HEK293 (cell line): ENCODE measurements at regions not wholly inside any gene's neighbourhood (a gene's known extent, or its start where the extent isn't known, plus 50 kb on each side); places are given as distances from the start of the nearest gene placed in this dataset.

Experiments
- CTCF ChIA-PET: fragments of 350-600 bp; formaldehyde crosslinking; extraction: SDS; loops from one replicate; lab custom pipeline; 2021; ENCODE audit warnings: antibody characterized with exemption; lab: Yijun Ruan, JAX
- POLR2A ChIA-PET: fragments of 300-600 bp; formaldehyde crosslinking; extraction: SDS; loops from one replicate; lab custom pipeline; 2020; ENCODE audit warnings: antibody characterized with exemption, inconsistent platforms; lab: Yijun Ruan, JAX
- H3K27ac ChIP-seq: fragments of 200-500 bp; sonication (Bioruptor generic); 2 replicates; pipeline ENCODE4 v1.5.1; 2014; ENCODE audit warnings: low read depth, low read length, control low read depth, inconsistent platforms; ENCODE audit errors: extremely low read depth
- H3K36me3 ChIP-seq, 2 experiments: fragments of 200-500 bp in 1 of 2; sonication (Bioruptor generic) in 1 of 2; 1 replicate in 1 of 2; 2 replicates in 1 of 2; pipeline ENCODE4 v1.5.1; 2014 to 2017; ENCODE audit warnings: inconsistent platforms in 2 of 2, low read length in 2 of 2; ENCODE audit not compliant: control insufficient read depth in 2 of 2, insufficient read depth in 1 of 2
- H3K4me1 ChIP-seq: fragments of 200-500 bp; sonication (Bioruptor generic); 2 replicates; pipeline ENCODE4 v1.5.1; 2014; ENCODE audit warnings: mild to moderate bottlenecking, low read length, inconsistent platforms; ENCODE audit not compliant: control insufficient read depth, insufficient read depth
- H3K4me3 ChIP-seq: 2 replicates; pipeline ENCODE4 v1.5.1; 2011; ENCODE audit warnings: low read depth, mild to moderate bottlenecking, control low read depth, low read length, moderate library complexity
- H3K9me3 ChIP-seq: fragments of 200-500 bp; sonication (Bioruptor generic); 2 replicates; pipeline ENCODE4 v1.5.1; 2014; ENCODE audit warnings: low read depth, low read length, inconsistent platforms; ENCODE audit not compliant: control insufficient read depth, insufficient read depth
- KLF16 ChIP-seq: fragments of 450-650 bp; formaldehyde crosslinking; IDR thresholded peaks from 2 replicates; pipeline ENCODE4 v1.5.1; 2017; ENCODE audit warnings: missing biosample characterization, missing genetic modification characterization
- MZF1 ChIP-seq: fragments of 450-650 bp; formaldehyde crosslinking; IDR thresholded peaks from 2 replicates; pipeline ENCODE4 v1.5.1; 2017; ENCODE audit warnings: missing biosample characterization, missing genetic modification characterization, borderline replicate concordance
- SCRT1 ChIP-seq: fragments of 450-650 bp; formaldehyde crosslinking; IDR thresholded peaks from 2 replicates; pipeline ENCODE4 v1.5.1; 2016; ENCODE audit warnings: missing biosample characterization, missing genetic modification characterization, borderline replicate concordance
- SP3 ChIP-seq: fragments of 450-650 bp; formaldehyde crosslinking; IDR thresholded peaks from 2 replicates; pipeline ENCODE4 v1.5.1; 2016; ENCODE audit warnings: missing biosample characterization, missing genetic modification characterization
- YY2 ChIP-seq: fragments of 450-650 bp; formaldehyde crosslinking; IDR thresholded peaks from 2 replicates; pipeline ENCODE4 v1.5.1; 2016; ENCODE audit warnings: missing biosample characterization, missing genetic modification characterization
- ZBTB17 ChIP-seq: fragments of 450-650 bp; formaldehyde crosslinking; IDR thresholded peaks from 2 replicates; pipeline ENCODE4 v1.5.1; 2016; ENCODE audit warnings: missing biosample characterization, missing genetic modification characterization
- ZBTB48 ChIP-seq: fragments of 450-650 bp; formaldehyde crosslinking; IDR thresholded peaks from 2 replicates; pipeline ENCODE4 v1.5.1; 2016; ENCODE audit warnings: missing biosample characterization, missing genetic modification characterization
- ZBTB8A ChIP-seq: fragments of 450-650 bp; formaldehyde crosslinking; IDR thresholded peaks from 2 replicates; pipeline ENCODE4 v1.5.1; 2016; ENCODE audit warnings: missing biosample characterization, missing genetic modification characterization
- ZNF169 ChIP-seq: fragments of 450-650 bp; formaldehyde crosslinking; IDR thresholded peaks from 2 replicates; pipeline ENCODE4 v1.5.1; 2016; ENCODE audit warnings: missing biosample characterization, missing genetic modification characterization
- ZNF274 ChIP-seq, 2 experiments: fragments of 200-500 bp in 1 of 2; fragments of 450-650 bp in 1 of 2; sonication (Bioruptor generic) in 1 of 2; formaldehyde crosslinking in 1 of 2; IDR thresholded peaks; 2 replicates each; pipeline versions ENCODE4 v1.5.1 to v1.6.1; 2014 to 2016; ENCODE audit warnings: borderline replicate concordance in 1 of 2, inconsistent platforms in 1 of 2, low read length in 1 of 2, missing biosample characterization in 1 of 2, missing genetic modification characterization in 1 of 2
- ZNF350 ChIP-seq: fragments of 450-650 bp; formaldehyde crosslinking; IDR thresholded peaks from 2 replicates; pipeline ENCODE4 v1.5.0; 2017; ENCODE audit warnings: missing biosample characterization, mild to moderate bottlenecking, missing genetic modification characterization
- ZNF426 ChIP-seq: fragments of 450-650 bp; formaldehyde crosslinking; IDR thresholded peaks from 2 replicates; pipeline ENCODE4 v1.5.1; 2017; ENCODE audit warnings: missing biosample characterization, missing genetic modification characterization, mild to moderate bottlenecking, inconsistent platforms, moderate library complexity
- ZNF571 ChIP-seq: fragments of 450-650 bp; formaldehyde crosslinking; IDR thresholded peaks from 2 replicates; pipeline ENCODE4 v1.5.0; 2017; ENCODE audit warnings: missing biosample characterization, missing genetic modification characterization
- ZNF621 ChIP-seq: fragments of 450-650 bp; formaldehyde crosslinking; IDR thresholded peaks from 2 replicates; pipeline ENCODE4 v1.5.1; 2017; ENCODE audit warnings: missing biosample characterization, missing genetic modification characterization
- ZNF658 ChIP-seq: fragments of 450-650 bp; formaldehyde crosslinking; IDR thresholded peaks from 2 replicates; pipeline ENCODE4; 2016; ENCODE audit warnings: missing biosample characterization, missing genetic modification characterization
- ZNF670 ChIP-seq: fragments of 450-650 bp; formaldehyde crosslinking; IDR thresholded peaks from 2 replicates; pipeline ENCODE4 v1.5.1; 2016; ENCODE audit warnings: missing biosample characterization, missing genetic modification characterization, low read depth
- ZNF677 ChIP-seq: fragments of 450-650 bp; IDR thresholded peaks from 2 replicates; pipeline ENCODE4 v1.5.0; 2018; ENCODE audit warnings: missing biosample characterization, mild to moderate bottlenecking, missing genetic modification characterization, moderate library complexity
- ZNF747 ChIP-seq: fragments of 450-650 bp; formaldehyde crosslinking; IDR thresholded peaks from 2 replicates; pipeline ENCODE4 v1.5.1; 2016; ENCODE audit warnings: missing biosample characterization, missing genetic modification characterization
- ZNF830 ChIP-seq: fragments of 450-650 bp; IDR thresholded peaks from 2 replicates; pipeline ENCODE4 v1.5.0; 2018; ENCODE audit warnings: missing biosample characterization, missing genetic modification characterization, low read depth, mild to moderate bottlenecking, moderate library complexity
- ZNF837 ChIP-seq: fragments of 450-650 bp; formaldehyde crosslinking; IDR thresholded peaks from 2 replicates; pipeline ENCODE4 v1.5.1; 2016; ENCODE audit warnings: missing biosample characterization, missing genetic modification characterization
- TF ChIP-seq, protein P1 (sequence below): fragments of 450-650 bp; IDR thresholded peaks from 2 replicates; pipeline ENCODE4 v1.5.1; 2018; ENCODE audit warnings: missing biosample characterization, mild to moderate bottlenecking, missing genetic modification characterization
- TF ChIP-seq, protein P2 (sequence below): fragments of 450-650 bp; formaldehyde crosslinking; IDR thresholded peaks from 2 replicates; pipeline ENCODE4 v1.5.1; 2016; ENCODE audit warnings: missing biosample characterization, missing genetic modification characterization
- TF ChIP-seq, protein P3 (sequence below): fragments of 450-650 bp; formaldehyde crosslinking; IDR thresholded peaks from 2 replicates; pipeline ENCODE4 v1.5.1; 2016; ENCODE audit warnings: missing biosample characterization, missing genetic modification characterization, borderline replicate concordance
- TF ChIP-seq, protein P4 (sequence below): fragments of 450-650 bp; IDR thresholded peaks from 2 replicates; pipeline ENCODE4 v1.5.1; 2018; ENCODE audit warnings: missing biosample characterization, missing genetic modification characterization
- TF ChIP-seq, protein P5 (sequence below): fragments of 450-650 bp; formaldehyde crosslinking; optimal IDR thresholded peaks from 2 replicates; pipeline ENCODE3; 2016; ENCODE audit warnings: missing biosample characterization, mild to moderate bottlenecking, missing genetic modification characterization
- TF ChIP-seq, protein P6 (sequence below): fragments of 450-650 bp; formaldehyde crosslinking; IDR thresholded peaks from 2 replicates; pipeline ENCODE4 v1.5.1; 2016; ENCODE audit warnings: missing biosample characterization, missing genetic modification characterization

DNA sequence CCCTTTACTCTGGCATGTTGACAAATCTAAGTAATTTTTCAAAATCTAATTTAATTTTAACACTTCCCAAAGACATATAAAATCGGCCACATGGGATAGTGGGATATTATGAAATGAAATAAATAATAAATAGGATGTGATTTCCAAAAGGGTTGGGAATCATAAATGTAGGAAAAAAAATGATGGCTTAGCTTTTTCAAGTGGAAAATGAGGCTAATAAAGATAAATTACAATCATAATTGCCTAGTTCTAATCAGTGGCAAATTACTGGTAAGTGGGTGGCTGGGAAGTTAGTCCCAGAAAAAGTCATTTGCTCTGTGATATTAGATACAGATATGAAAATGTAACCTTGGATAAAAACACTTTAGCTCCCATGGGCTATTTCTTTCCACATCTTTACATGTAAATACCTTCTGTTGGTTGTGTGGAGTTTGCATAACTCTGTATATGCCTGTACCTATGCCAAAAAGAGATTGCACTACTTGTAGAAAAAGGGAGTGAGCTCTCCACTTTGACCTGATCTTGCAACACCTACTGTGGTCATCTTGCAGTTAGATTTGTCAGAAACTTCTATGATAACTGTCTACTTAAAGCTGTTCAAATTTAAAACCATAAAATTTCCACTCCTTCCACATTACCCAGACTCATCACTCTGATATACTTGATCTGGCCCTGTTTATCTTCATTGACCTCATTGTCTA lies 284.6 kb upstream of the KAZN start:
- CTCF ChIA-PET, result no interaction called here
- Histone ChIP-seq H3K9me3 (no peaks in the 10 kb centered on the region), H3K27ac (no peak overlapping the region), H3K4me3 (no peak overlapping the region), H3K36me3 (no peaks in the 10 kb centered on the region), H3K4me1 (no peaks in the 10 kb centered on the region)
- POLR2A ChIA-PET, result no interaction called here
- TF ChIP-seq, protein P1, sequence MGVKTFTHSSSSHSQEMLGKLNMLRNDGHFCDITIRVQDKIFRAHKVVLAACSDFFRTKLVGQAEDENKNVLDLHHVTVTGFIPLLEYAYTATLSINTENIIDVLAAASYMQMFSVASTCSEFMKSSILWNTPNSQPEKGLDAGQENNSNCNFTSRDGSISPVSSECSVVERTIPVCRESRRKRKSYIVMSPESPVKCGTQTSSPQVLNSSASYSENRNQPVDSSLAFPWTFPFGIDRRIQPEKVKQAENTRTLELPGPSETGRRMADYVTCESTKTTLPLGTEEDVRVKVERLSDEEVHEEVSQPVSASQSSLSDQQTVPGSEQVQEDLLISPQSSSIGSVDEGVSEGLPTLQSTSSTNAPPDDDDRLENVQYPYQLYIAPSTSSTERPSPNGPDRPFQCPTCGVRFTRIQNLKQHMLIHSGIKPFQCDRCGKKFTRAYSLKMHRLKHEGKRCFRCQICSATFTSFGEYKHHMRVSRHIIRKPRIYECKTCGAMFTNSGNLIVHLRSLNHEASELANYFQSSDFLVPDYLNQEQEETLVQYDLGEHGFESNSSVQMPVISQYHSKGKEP (tag by site-specific recombination), result no peak
- TF ChIP-seq ZNF426 (tag by site-specific recombination), result no peak
- no peak for TF ChIP-seq ZNF747 (tag by site-specific recombination)
- no peak for TF ChIP-seq ZBTB48 (tag by site-specific recombination)
- TF ChIP-seq YY2, result no peak
- no peak for TF ChIP-seq ZNF350 (tag by site-specific recombination)
- TF ChIP-seq SCRT1 (tag by site-specific recombination), result no peak
- no peak for TF ChIP-seq ZNF677
- no peak for TF ChIP-seq ZNF658 (tag by site-specific recombination)

DNA sequence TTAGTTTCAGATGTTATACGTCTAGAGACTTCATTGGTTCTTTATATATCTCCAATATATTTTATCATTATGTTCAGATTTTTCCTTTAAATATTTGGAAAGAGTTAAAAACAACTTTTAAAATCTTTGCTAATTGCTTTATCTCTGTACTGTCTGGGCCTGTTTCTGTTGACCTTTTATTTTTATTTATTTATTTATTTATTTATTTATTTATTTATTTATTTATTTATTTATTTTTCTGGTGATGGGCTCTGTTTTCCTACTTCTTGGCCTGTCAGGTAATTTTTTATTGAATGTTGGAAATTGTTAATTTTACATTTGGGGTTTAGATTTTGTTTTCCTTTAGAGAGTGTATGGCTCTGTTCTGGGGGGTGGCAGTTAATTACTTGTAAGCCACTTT lies 279.7 kb upstream of the KAZN start:
- CTCF ChIA-PET, result no interaction called here
- POLR2A ChIA-PET, result no interaction called here
- no peak overlapping the region for H3K27ac ChIP-seq
- H3K4me3 ChIP-seq, result no peak overlapping the region
- H3K9me3 ChIP-seq, result no peaks in the 10 kb centered on the region
- H3K4me1 ChIP-seq, result no peaks in the 10 kb centered on the region
- H3K36me3 ChIP-seq, result no peaks in the 10 kb centered on the region
- TF ChIP-seq ZNF830 (no peak), ZNF621 (tag by site-specific recombination) (no peak), SCRT1 (tag by site-specific recombination) (no peak), ZBTB17 (tag by site-specific recombination) (no peak), ZNF670 (tag by site-specific recombination) (no peak), MZF1 (tag by site-specific recombination) (peak; percentile 22; the same call in 1 of the 2 replicates), KLF16 (tag by site-specific recombination) (no peak), ZNF274 (IDR thresholded peaks at IDR 0.05; ENCODE audit: low read length) (no peak), ZNF274 (tag by site-specific recombination; IDR thresholded peaks at IDR 0.05; ENCODE audit: borderline replicate concordance) (no peak), ZNF571 (no peak), SP3 (no peak), ZNF837 (tag by site-specific recombination) (no peak), ZNF169 (no peak), ZBTB8A (tag by site-specific recombination) (peak; percentile 75)
- TF ChIP-seq, protein P2, sequence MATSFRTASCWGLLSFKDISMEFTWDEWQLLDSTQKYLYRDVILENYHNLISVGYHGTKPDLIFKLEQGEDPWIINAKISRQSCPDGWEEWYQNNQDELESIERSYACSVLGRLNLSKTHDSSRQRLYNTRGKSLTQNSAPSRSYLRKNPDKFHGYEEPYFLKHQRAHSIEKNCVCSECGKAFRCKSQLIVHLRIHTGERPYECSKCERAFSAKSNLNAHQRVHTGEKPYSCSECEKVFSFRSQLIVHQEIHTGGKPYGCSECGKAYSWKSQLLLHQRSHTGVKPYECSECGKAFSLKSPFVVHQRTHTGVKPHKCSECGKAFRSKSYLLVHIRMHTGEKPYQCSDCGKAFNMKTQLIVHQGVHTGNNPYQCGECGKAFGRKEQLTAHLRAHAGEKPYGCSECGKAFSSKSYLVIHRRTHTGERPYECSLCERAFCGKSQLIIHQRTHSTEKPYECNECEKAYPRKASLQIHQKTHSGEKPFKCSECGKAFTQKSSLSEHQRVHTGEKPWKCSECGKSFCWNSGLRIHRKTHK (tag by site-specific recombination), result no peak
- TF ChIP-seq, protein P3, sequence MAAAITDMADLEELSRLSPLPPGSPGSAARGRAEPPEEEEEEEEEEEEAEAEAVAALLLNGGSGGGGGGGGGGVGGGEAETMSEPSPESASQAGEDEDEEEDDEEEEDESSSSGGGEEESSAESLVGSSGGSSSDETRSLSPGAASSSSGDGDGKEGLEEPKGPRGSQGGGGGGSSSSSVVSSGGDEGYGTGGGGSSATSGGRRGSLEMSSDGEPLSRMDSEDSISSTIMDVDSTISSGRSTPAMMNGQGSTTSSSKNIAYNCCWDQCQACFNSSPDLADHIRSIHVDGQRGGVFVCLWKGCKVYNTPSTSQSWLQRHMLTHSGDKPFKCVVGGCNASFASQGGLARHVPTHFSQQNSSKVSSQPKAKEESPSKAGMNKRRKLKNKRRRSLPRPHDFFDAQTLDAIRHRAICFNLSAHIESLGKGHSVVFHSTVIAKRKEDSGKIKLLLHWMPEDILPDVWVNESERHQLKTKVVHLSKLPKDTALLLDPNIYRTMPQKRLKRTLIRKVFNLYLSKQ (tag by site-specific recombination), result 0 out of 2 replicates have a peak, but pooled peaks have one; percentile 35
- TF ChIP-seq, protein P4, sequence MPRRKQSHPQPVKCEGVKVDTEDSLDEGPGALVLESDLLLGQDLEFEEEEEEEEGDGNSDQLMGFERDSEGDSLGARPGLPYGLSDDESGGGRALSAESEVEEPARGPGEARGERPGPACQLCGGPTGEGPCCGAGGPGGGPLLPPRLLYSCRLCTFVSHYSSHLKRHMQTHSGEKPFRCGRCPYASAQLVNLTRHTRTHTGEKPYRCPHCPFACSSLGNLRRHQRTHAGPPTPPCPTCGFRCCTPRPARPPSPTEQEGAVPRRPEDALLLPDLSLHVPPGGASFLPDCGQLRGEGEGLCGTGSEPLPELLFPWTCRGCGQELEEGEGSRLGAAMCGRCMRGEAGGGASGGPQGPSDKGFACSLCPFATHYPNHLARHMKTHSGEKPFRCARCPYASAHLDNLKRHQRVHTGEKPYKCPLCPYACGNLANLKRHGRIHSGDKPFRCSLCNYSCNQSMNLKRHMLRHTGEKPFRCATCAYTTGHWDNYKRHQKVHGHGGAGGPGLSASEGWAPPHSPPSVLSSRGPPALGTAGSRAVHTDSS, result no peak
- TF ChIP-seq, protein P5, sequence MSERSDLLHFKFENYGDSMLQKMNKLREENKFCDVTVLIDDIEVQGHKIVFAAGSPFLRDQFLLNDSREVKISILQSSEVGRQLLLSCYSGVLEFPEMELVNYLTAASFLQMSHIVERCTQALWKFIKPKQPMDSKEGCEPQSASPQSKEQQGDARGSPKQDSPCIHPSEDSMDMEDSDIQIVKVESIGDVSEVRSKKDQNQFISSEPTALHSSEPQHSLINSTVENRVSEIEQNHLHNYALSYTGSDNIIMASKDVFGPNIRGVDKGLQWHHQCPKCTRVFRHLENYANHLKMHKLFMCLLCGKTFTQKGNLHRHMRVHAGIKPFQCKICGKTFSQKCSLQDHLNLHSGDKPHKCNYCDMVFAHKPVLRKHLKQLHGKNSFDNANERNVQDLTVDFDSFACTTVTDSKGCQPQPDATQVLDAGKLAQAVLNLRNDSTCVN (tag by site-specific recombination), result no peak
- TF ChIP-seq, protein P6, sequence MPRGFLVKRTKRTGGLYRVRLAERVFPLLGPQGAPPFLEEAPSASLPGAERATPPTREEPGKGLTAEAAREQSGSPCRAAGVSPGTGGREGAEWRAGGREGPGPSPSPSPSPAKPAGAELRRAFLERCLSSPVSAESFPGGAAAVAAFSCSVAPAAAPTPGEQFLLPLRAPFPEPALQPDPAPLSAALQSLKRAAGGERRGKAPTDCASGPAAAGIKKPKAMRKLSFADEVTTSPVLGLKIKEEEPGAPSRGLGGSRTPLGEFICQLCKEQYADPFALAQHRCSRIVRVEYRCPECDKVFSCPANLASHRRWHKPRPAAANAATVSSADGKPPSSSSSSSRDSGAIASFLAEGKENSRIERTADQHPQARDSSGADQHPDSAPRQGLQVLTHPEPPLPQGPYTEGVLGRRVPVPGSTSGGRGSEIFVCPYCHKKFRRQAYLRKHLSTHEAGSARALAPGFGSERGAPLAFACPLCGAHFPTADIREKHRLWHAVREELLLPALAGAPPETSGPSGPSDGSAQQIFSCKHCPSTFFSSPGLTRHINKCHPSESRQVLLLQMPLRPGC (tag by site-specific recombination), result no peak
